ENCODE measurements at regions not wholly inside any gene's neighbourhood (a gene's known extent, or its start where the extent isn't known, plus 50 kb on each side); places are given as distances from the start of the nearest gene placed in this dataset.

DNA sequence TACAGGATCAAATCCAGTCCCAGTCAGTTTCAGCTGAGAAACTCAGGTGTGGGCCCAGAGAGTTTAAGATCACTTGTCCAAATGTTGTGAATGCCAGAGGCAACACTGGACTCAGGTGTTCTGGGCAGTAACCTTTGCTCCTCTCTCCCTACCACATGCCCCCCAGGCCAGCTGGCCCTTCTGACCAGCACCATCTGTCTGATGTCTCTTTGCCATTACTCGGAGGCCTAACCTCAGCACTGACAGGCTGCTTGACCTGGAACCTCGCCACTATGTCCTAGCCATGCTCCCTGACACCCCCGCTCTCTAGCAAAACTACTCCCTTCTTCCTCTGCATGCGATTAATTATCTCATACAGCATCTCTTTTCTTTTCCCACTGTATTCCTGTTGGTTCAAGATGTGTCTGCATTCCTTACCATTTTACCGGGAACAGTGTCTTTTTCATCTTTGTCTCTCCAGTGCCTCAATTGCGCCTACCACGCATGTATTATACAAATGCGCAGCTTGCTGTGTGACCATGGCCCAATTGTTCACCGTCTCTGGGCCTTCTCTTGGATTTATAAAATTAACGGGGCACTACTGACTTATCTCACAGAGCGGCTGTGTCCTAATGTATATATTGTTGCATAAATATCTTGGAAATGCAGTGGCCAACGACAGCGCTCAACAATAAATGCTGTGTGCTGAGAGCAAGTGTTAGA lies 159.5 kb upstream of the IRF2BP2 start:
- TF ChIP-seq CTCF (conservative IDR thresholded peaks at IDR 0.05; ENCODE audit: low read depth, low read length) (no peak), EZH2 (IDR thresholded peaks at IDR 0.05; ENCODE audit: borderline replicate concordance, low read depth, low read length, poor library complexity, severe bottlenecking) (no peak)
